GM18511 (cell line): ENCODE measurements at regions not wholly inside any gene's neighbourhood (a gene's known extent, or its start where the extent isn't known, plus 50 kb on each side); places are given as distances from the start of the nearest gene placed in this dataset.
"Not testable (repeated sequence)": the region's sequence is repeated elsewhere in the genome, so short reads cannot be mapped to it uniquely, and the experiment has no call there.

Source experiments
- ATAC-seq: cut with Tn5 transposase; IDR thresholded peaks from one replicate; pipeline ENCODE4 v1.9.1; 2021; ENCODE audit warnings: mild to moderate bottlenecking, moderate library complexity; ENCODE audit not compliant: unreplicated experiment

DNA sequence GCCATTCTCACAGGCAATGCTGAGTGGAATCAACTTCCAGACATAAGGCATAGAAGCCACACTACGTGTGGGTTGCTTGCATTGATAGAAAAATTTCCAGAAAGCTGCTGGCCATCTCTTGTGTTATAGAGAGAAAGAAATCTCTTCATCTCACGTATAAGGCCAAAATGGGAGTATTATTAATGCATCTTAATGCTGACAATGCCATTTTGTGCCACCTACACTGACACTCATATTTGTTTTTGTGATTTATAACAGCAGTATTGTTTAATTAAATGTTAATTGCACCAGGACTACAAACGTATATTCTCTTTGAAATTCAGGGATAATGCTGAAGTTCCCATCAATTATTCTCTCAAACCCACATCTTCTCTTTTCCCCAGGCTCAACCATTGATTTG is 56.1 kb upstream of the TMEM132D start:
- ATAC-seq: no peak

GRCh38 chr12:129961091-129961490 is 57.3 kb upstream of the TMEM132D start:
- ATAC-seq: no peak

DNA sequence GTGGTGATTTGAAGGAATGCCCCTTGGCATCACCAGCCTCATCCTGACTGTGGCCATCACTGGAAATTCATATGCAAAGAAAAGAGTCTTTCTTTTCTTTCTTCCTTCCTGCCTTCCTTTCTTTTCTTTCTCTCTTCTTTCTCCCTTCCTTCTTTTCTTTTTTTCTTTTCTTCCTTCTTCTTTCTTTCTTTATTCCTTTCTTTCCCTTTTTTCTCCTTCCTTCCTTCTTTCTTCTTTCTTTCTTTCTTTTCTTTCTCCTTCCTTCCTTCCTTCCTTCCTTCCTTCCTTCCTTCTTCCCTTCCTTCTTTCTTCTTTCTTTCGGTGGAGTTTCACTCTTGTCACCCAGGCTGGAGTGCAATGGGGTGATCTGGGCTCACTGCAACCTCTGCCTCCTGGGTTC is 58.0 kb upstream of the TMEM132D start:
- ATAC-seq: no peak

DNA sequence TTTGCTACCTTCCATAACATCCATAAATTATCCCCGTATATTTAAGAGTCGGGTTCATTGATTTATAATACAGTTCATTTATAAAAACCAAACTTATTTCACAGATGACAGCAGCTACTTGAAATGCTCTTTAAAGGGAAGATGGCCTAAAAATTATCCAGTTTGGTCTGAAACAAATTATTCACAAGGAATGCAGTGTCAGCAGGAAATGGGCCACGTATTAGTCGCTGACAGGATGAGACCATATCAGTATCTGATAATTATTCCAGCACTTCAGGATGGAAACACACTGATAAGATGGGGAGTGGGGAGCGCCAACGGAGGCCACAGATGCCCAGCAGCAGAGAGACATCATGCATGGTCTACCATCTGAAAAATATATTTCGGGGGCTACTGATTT is 60.5 kb upstream of the TMEM132D start:
- no peak for ATAC-seq

- ATAC-seq: no peak
These were observed 61.1 kb upstream of the TMEM132D start for GRCh38 chr12:129964826-129965457.

DNA sequence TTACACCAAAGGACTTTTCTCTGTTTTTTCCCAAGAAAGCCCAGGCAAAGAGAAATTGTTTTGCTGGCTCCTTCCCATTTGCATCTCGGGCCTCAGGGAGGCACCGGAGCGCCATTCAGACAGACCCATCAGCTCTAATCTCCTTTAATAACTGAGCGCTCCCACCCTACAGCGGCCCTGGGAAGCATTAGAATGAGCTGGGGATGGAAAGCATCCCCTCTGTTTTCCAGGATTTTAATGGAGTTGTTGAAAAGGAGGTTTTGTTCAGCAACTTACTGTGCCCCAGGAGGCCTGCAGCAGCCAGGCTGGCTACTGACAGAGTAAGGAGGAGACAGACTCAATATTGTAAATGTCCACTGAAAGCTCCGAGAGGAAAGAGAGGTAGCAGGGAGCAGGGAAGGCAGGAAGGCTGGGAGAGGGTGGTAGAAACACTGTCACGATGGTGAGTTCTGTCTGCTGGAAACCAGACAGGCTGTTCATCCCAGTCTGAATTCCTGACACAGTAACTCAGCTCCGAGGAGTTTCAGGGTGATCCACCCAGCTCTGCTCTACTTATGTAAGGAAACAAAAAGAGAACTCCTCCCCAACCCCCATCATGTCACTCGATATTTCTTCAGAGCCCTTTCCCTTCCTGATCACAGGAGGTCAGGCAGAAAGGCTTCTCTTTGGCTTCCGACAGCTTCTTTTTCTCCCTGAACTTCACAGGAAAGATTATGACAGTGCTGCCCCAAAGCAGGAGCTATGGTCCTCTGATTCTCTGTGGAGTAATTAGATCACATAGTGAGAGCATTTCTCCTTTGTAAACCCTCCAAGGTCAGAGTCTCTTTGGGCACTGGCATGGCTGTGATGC is 62.5 kb upstream of the TMEM132D start:
- ATAC-seq: no peak

GRCh38 chr12:129971721-129972120 is 67.9 kb upstream of the TMEM132D start:
- no peak for ATAC-seq

- no peak for ATAC-seq
These were observed 69.6 kb upstream of the TMEM132D start for GRCh38 chr12:129973236-129973961.

- ATAC-seq: no peak
These were observed 80.3 kb upstream of the TMEM132D start for GRCh38 chr12:129984106-129984505.

DNA sequence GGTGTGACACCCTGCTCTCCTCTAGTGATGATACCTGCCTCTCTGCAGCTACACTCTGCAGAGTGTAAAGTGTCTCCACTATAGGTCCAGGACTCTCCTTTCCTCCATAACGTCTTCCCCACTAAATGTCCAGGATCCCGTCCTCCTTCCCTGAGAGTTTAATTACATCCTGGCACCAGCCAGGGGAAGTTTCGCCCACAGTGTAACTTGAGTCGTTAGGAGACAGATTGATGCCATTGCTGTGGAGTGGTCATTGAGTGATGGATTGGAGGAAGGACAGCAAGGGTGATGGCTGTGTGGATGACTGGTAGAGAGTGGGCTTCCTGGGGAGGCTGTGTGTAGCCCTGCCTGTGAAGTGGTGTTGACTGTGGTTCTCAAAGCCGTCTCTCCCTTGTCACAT is 84.0 kb upstream of the TMEM132D start:
- ATAC-seq: no peak

- no peak for ATAC-seq
These were observed 90.8 kb upstream of the TMEM132D start for GRCh38 chr12:129994634-129995033.

GRCh38 chr12:129997239-129997638 is 93.4 kb upstream of the TMEM132D start:
- ATAC-seq: no peak

DNA sequence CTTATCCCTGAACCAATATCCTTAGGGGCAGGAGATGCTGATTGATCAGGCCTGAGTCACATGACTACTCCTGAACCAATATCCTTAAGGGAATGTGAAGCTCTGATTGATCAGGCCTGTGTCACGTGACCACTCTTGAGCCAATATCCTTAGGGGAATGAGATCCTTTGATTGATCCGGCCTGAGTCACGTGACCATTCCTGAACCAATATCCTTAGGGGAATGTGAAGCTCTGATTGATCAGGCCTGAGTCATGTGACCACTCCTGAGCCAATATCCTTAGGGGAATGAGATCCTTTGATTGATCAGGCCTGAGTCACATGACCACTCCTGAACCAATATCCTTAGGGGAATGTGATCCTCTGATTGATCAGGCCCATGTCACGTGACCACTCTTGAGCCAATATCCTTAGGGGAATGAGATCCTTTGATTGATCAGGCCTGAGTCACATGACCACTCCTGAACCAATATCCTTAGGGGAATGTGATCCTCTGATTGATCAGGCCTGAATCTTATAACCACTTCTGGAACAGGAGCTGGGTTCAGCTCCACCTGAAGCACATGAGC is 100.6 kb upstream of the TMEM132D start:
- ATAC-seq: not testable (repeated sequence)

- no peak for ATAC-seq
These were observed 103.9 kb upstream of the TMEM132D start for GRCh38 chr12:130007771-130008170.

GRCh38 chr12:130008241-130008640 is 104.4 kb upstream of the TMEM132D start:
- ATAC-seq: no peak

GRCh38 chr12:130009961-130010360 is 106.1 kb upstream of the TMEM132D start:
- ATAC-seq: no peak

DNA sequence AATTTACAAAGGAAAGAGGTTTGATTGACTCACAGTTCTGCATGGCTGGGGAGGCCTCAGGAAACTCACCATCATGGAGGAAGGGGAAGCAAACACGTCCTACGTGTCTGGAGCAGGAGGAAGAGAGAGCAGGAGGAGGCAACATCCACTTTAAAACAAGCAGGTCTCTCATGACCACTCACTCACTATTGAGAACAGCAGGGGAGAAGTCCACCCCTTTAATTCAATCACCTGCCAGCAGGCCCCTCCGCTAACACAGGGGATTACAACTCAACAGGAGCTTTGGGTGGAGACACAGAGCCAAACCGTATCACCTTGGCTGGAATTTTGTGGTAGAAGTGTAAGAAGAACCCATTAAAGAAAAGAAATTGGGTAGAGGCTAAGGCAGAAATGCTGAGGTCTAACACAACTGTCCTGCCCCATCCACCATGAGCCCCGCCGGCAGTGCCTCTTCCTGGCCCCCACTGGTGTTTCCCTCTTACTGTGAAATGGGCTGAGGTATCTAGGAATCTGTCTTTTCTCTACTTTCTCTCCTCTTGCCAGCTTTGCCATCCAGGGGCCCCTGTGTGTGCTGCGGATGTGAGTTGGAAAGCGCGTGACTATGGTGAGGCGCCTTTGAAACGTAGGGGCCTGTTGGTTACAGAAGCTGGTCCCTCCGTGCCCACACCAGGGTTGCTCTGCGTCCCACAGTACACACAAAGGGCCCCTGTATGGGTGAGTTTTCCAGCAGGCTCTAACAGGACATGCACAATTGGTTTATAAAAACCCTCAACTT is 108.0 kb upstream of the TMEM132D start:
- no peak for ATAC-seq

- ATAC-seq: peak; percentile 89
These were observed 110.1 kb upstream of the TMEM132D start for GRCh38 chr12:130013771-130014484.

GRCh38 chr12:130014485-130014807 is 110.6 kb upstream of the TMEM132D start:
- ATAC-seq: no peak

GRCh38 chr12:130016194-130016593 is 112.4 kb upstream of the TMEM132D start:
- ATAC-seq: no peak
